ENCODE measurements at regions not wholly inside any gene's neighbourhood (a gene's known extent, or its start where the extent isn't known, plus 50 kb on each side); places are given as distances from the start of the nearest gene placed in this dataset.
A peak's percentile ranks its signal among the peaks of the same experiment; 100 is the strongest.

DNA sequence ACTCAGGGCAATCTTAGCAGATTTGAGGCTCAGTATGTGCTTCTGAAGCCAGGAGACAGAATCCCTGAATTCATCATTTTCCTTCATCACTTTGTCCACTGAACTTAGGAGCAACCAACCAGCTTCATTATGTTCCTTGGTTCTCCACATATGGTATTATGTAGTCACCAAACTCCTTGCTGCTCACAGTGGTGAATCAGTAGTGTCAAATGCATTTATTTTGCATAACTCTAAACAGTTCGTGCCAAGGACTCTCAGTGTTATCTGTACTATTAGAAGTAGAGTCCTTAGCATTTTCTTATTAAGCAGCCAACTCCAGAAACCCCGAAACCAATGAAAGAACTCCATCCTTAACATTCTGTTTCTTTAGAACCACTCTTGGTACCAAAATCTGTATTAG lies 466.9 kb upstream of the RGS6 start:
- Histone ChIP-seq H3K4me3 (no peak overlapping the region), H3K4me1 (peaks cover 0 to 49% (median 24%) of the 10 kb centered on the region in 4 donors), H3K36me3 (peaks cover 0 to 7% (median 0%) of the 10 kb centered on the region in 3 donors), H3K9me3 (peaks cover 0 to 8% (median 0%) of the 10 kb centered on the region in 3 donors), H3K27ac (peak overlapping the region in 1 of 2 donors; percentile 41), H3K27me3 (no peaks in the 10 kb centered on the region)
- DNase-seq = no peak
- TF ChIP-seq, protein P1, sequence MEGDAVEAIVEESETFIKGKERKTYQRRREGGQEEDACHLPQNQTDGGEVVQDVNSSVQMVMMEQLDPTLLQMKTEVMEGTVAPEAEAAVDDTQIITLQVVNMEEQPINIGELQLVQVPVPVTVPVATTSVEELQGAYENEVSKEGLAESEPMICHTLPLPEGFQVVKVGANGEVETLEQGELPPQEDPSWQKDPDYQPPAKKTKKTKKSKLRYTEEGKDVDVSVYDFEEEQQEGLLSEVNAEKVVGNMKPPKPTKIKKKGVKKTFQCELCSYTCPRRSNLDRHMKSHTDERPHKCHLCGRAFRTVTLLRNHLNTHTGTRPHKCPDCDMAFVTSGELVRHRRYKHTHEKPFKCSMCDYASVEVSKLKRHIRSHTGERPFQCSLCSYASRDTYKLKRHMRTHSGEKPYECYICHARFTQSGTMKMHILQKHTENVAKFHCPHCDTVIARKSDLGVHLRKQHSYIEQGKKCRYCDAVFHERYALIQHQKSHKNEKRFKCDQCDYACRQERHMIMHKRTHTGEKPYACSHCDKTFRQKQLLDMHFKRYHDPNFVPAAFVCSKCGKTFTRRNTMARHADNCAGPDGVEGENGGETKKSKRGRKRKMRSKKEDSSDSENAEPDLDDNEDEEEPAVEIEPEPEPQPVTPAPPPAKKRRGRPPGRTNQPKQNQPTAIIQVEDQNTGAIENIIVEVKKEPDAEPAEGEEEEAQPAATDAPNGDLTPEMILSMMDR (IDR thresholded peaks at IDR 0.05) = no peak
- intact Hi-C loops (cut with DNase I; ENCODE audit: low total_unique reads) = no loop called here

DNA sequence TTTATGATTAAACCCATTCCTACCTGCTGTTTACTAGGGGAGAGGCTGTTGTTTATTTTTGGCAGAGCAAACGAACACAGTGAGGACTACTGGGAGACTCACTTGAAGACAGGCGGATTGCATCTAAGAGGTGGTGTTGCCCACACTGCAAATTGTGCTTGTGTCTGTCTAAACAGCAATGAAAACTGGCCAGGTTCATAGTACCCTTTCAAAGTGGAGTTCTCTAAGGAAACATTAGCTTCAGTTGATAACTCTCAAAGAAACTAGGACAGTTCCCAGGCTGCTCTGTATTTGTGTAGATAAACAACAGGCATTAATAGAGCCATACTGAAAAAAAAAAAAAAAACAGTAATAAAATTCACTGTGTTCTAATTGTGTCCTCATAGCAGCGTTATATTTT lies 466.0 kb upstream of the RGS6 start:
- intact Hi-C loops (cut with DNase I; ENCODE audit: low total_unique reads) = no loop called here
- H3K27me3 ChIP-seq = no peaks in the 10 kb centered on the region
- peak overlapping the region; percentile 35 to 41 for H3K27ac ChIP-seq
- peaks cover 0 to 56% (median 28%) of the 10 kb centered on the region in 4 donors for H3K4me1 ChIP-seq
- no peak for DNase-seq
- H3K4me3 ChIP-seq = no peak overlapping the region
- peaks cover 0 to 7% (median 0%) of the 10 kb centered on the region in 3 donors for H3K36me3 ChIP-seq
- peaks cover 0 to 8% (median 0%) of the 10 kb centered on the region in 3 donors for H3K9me3 ChIP-seq
- TF ChIP-seq, protein P1 (IDR thresholded peaks at IDR 0.05) = no peak

DNA sequence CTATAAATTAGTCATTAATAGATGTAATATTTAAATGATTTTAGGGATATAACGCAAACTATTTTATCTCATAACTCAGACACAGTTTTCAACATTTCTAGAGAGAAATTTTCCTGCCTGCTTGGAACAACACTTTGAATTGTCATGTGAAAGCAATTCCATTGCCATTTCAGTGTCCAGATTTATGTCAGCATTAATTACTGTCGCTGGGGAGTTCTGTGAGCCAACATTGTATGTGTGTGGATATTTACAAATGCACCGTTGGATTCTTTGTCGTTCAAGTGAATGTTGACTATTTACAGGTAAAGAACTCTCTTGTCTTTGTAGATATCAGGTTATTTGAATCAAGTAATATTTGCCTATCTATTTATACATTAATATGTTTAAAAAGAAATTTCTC lies 465.3 kb upstream of the RGS6 start:
- TF ChIP-seq, protein P1 (IDR thresholded peaks at IDR 0.05) = no peak
- intact Hi-C loops (cut with DNase I; ENCODE audit: low total_unique reads) = no loop called here
- Histone ChIP-seq H3K4me1 (peaks cover 0 to 57% (median 28%) of the 10 kb centered on the region in 4 donors), H3K27me3 (no peaks in the 10 kb centered on the region), H3K9me3 (peaks cover 0 to 8% (median 0%) of the 10 kb centered on the region in 3 donors), H3K4me3 (no peak overlapping the region), H3K36me3 (peaks cover 0 to 7% (median 0%) of the 10 kb centered on the region in 3 donors), H3K27ac (peak overlapping the region; percentile 22 to 41)
- no peak for DNase-seq

DNA sequence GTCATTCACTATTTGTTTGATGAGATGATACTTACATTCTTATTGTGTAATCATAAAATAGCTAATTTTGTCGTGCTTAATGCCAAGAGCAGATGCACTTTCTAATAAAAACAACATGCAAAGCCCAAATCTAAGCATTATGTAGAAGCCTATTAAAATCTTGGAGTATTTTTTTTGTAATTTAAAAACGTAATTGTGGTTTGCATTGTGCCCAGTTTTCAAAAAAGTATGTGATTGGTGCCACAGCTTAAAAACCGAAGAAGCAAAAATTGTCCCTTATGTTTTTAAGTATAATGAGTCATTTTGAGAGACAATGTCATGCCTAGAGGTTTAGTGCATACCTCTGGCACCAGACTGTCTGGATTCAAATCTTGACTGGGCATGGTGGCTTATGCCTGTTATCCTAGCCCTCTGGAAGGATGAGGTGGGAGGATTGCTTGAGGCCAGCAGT lies 464.8 kb upstream of the RGS6 start:
- intact Hi-C loops (cut with DNase I; ENCODE audit: low total_unique reads) = no loop called here
- H3K27me3 ChIP-seq = no peaks in the 10 kb centered on the region
- peaks cover 0 to 7% (median 0%) of the 10 kb centered on the region in 3 donors for H3K36me3 ChIP-seq
- peaks cover 0 to 61% (median 28%) of the 10 kb centered on the region in 4 donors for H3K4me1 ChIP-seq
- TF ChIP-seq, protein P1 (IDR thresholded peaks at IDR 0.05) = no peak
- H3K27ac ChIP-seq = peak overlapping the region in 1 of 2 donors; percentile 41
- peaks cover 0 to 8% (median 0%) of the 10 kb centered on the region in 3 donors for H3K9me3 ChIP-seq
- no peak overlapping the region for H3K4me3 ChIP-seq
- DNase-seq = no peak

DNA sequence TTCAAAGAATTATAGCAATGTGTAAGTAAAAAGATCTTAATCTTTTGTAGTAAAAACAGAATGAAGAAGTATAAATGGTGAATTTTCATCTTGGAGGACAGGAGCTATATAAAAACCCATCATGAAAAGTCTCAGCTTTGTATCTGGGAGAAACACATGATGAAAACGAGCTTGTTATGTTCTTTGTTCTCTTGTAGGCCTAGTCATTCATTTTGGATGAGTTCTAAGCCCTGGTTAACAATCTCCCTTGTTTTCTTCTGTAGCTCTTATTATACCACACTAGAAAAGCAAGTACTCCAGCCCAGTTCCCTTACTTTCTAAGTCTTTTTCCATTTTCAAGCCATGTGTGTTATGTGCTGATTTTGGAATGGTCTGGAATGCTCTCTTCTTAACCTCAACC lies 463.5 kb upstream of the RGS6 start:
- H3K9me3 ChIP-seq = peaks cover 0 to 6% (median 0%) of the 10 kb centered on the region in 3 donors
- no peak for DNase-seq
- H3K36me3 ChIP-seq = peaks cover 0 to 5% (median 0%) of the 10 kb centered on the region in 3 donors
- H3K4me3 ChIP-seq = no peak overlapping the region
- H3K4me1 ChIP-seq = peaks cover 0 to 67% (median 28%) of the 10 kb centered on the region in 4 donors
- peak overlapping the region in 1 of 2 donors; percentile 46 for H3K27ac ChIP-seq
- no peaks in the 10 kb centered on the region for H3K27me3 ChIP-seq
- TF ChIP-seq, protein P1 (IDR thresholded peaks at IDR 0.05) = no peak
- intact Hi-C loops (cut with DNase I; ENCODE audit: low total_unique reads) = no loop called here

Measured in tibial artery (tissue), 4 donors.